ENCODE measurements at regions not wholly inside any gene's neighbourhood (a gene's known extent, or its start where the extent isn't known, plus 50 kb on each side); places are given as distances from the start of the nearest gene placed in this dataset.

- no peak for TF ChIP-seq SFPQ (IDR thresholded peaks at IDR 0.05; ENCODE audit: low read depth, low read length)
- peak; percentile 64 for TF ChIP-seq PKNOX1 (IDR thresholded peaks at IDR 0.05)
- TF ChIP-seq NCOR1 (IDR thresholded peaks at IDR 0.05) = peak; percentile 57; the same call in 1 of the 2 replicates
- no peak for TF ChIP-seq NR0B1 (IDR thresholded peaks at IDR 0.05; ENCODE audit: partially characterized antibody)
- TF ChIP-seq ARID2 (IDR thresholded peaks at IDR 0.05) = 0 out of 2 replicates have a peak, but pooled peaks have one; percentile 5
- TF ChIP-seq HDAC6 (IDR thresholded peaks at IDR 0.05; ENCODE audit: low read depth, low read length) = no peak
- TF ChIP-seq ETV1 (tag; conservative IDR thresholded peaks at IDR 0.05; ENCODE audit: low read depth) = peak; percentile 37; the same call in 1 of the 2 replicates
- no peak for TF ChIP-seq NFYB (IDR thresholded peaks at IDR 0.05; ENCODE audit: extremely low read depth, insufficient read length)
- TF ChIP-seq FOXA3 (CRISPR knock-in tag; conservative IDR thresholded peaks at IDR 0.05 in 1 of 2, IDR thresholded peaks at IDR 0.05 in 1 of 2) = peak in 1 of 2 experiments; percentile 61; a peak in 2 of 4 replicates
- TF ChIP-seq ARID1B (IDR thresholded peaks at IDR 0.05) = peak; percentile 79
- TF ChIP-seq HES1 (IDR thresholded peaks at IDR 0.05; ENCODE audit: low read depth) = peak; percentile 46; the same call in 1 of the 2 replicates
- TF ChIP-seq PML (IDR thresholded peaks at IDR 0.05; ENCODE audit: low read length) = 0 out of 2 replicates have a peak, but pooled peaks have one; percentile 7
- 0 out of 4 replicates have a peak, but pooled peaks of 1 of the 2 experiments have one; percentile 36 for TF ChIP-seq UBTF (IDR thresholded peaks at IDR 0.05; ENCODE audit: borderline replicate concordance in 1 of 2, low read depth in 2 of 2, low read length in 2 of 2)
- no peak for TF ChIP-seq TGIF2 (CRISPR knock-in tag; IDR thresholded peaks at IDR 0.05)
- 0 out of 2 replicates have a peak, but pooled peaks have one; percentile 35 for TF ChIP-seq KLF16 (IDR thresholded peaks at IDR 0.05)
- 0 out of 2 replicates have a peak, but pooled peaks have one; percentile 13 for TF ChIP-seq DPF2 (IDR thresholded peaks at IDR 0.05)
- no peak for TF ChIP-seq TEAD1 (CRISPR knock-in tag; IDR thresholded peaks at IDR 0.05)
- 0 out of 2 replicates have a peak, but pooled peaks have one; percentile 63 for TF ChIP-seq NBN (IDR thresholded peaks at IDR 0.05; ENCODE audit: low read depth)
- TF ChIP-seq ATF7 (IDR thresholded peaks at IDR 0.05) = 0 out of 2 replicates have a peak, but pooled peaks have one; percentile 32
- peak in 1 of 2 experiments; percentile 31; a peak in 1 of 3 replicates for TF ChIP-seq CBX3 (IDR thresholded peaks at IDR 0.05; ENCODE audit: borderline replicate concordance in 1 of 2, low read length in 2 of 2)
Measured at GRCh38 chr6:139534472-139535115, 160.1 kb upstream of the CITED2 start (continued).

All from K562 (cell line).